Hepatic stellate cell (primary cell): ENCODE measurements at regions not wholly inside any gene's neighbourhood (a gene's known extent, or its start where the extent isn't known, plus 50 kb on each side); places are given as distances from the start of the nearest gene placed in this dataset.

ENCODE experiments used
- DNase-seq: peaks from one replicate; pipeline ENCODE4 v3.0.0; 2011; ENCODE audit warnings: low spot score

DNA sequence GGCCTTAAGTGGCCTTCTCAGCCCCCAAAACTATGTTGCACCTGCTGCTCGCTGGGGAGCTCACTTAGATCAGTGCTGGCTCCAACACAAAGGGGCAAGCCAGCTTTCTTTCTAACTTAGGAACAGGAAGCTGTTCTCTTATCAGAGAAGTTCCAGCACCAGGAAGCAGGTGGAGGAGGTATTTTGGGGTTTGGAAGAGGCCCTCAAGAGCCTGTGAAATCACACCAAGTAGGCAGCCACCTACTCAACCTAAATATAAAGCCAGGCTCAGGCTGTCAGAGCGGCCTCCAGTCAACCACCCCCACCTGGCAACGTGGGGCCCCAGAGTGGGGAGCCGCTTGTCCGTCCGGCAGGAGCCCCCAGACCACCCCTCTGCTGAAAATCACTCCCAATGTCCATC lies 152.8 kb downstream of the OLFM1 start:
- no peak for DNase-seq

DNA sequence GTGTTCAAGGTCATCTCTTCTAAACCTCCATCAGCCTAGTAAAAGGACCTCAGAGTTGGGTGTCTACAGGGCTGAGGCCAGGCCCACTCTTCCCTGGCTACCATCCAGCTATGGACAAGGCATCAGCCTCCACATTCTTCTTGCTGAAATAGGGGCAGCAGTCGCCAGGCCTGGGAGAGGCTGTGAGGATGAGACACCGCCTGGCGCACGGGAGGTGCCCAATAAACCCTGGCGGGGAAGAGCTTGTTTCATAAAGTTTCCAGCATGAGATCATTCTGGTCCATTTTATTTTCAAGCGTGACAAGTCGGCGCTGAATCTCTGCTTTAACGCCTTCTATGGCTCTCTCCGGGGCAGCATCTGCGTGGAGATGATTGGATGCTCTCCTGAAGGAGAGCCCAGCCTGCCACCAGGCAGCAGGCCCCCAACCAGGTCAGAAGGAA lies 153.4 kb downstream of the OLFM1 start:
- DNase-seq = no peak

DNA sequence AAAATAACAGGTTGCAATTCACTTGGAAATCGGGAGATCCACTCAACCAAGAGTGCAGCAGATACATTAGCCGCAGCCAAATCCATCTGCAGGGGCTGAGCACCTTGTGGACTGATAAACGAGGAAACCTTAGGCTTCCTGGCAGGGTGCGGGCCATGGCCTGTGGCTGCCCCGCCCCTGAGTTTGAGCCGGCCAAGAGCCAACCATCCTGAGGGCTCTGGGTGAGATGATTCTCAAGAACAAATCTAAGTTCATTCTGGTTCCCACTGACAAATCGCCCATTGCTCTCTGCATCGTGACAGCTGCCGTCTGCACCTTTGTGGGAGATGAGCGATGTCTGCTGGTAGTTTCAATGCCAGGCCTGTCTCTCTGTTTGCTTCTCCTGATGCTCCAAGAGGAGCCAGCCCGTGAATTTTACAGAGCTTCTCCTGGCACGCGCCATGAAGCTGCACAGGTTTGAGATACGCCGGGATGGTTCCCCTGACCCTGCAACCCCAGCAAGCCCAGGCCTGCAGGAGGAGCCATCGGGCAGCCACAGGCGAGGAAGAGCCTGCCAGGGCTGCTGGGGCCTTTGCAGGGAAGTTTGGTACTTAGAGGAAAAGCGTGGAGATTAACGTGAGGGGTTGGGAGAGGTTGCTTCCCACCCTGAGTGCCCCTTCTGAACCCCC lies 154.0 kb downstream of the OLFM1 start:
- DNase-seq = no peak

DNA sequence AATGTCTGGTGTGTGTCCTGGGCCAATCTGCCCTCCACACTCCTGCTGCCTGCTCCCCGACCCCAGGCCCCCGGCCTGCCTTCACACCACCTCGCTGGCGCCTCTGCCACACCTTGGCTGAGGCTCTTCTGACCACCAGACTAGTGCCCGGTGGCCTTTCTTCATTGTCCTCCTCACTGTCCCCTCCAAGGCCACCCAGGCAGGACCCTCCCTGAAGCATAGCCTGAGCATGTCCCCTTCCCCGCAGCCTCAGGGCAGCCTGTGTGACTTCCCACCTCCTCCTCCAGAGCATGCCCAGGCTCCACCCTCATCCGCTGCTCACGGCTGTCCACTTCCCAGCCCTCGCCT lies 154.6 kb downstream of the OLFM1 start:
- no peak for DNase-seq

DNA sequence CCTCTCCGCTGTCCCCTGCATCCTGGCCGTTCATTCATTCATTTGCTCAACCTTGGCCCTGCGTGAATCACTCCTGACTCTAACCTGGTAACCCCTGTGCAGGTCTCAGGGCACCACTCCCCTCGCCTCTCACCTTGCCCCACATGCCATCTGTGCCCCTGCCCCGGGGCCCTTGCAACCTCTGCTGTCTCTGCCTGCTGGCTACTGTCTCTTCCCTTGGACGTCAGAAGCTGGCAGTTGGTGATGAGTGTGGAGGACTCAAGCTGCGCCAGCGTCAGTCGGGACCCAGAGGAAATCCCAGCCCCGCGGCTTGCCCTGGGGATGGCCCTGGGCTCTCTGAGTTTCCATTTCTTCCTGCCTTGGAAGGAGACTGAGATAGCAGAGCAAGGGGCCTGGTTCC lies 154.9 kb downstream of the OLFM1 start:
- DNase-seq = no peak

DNA sequence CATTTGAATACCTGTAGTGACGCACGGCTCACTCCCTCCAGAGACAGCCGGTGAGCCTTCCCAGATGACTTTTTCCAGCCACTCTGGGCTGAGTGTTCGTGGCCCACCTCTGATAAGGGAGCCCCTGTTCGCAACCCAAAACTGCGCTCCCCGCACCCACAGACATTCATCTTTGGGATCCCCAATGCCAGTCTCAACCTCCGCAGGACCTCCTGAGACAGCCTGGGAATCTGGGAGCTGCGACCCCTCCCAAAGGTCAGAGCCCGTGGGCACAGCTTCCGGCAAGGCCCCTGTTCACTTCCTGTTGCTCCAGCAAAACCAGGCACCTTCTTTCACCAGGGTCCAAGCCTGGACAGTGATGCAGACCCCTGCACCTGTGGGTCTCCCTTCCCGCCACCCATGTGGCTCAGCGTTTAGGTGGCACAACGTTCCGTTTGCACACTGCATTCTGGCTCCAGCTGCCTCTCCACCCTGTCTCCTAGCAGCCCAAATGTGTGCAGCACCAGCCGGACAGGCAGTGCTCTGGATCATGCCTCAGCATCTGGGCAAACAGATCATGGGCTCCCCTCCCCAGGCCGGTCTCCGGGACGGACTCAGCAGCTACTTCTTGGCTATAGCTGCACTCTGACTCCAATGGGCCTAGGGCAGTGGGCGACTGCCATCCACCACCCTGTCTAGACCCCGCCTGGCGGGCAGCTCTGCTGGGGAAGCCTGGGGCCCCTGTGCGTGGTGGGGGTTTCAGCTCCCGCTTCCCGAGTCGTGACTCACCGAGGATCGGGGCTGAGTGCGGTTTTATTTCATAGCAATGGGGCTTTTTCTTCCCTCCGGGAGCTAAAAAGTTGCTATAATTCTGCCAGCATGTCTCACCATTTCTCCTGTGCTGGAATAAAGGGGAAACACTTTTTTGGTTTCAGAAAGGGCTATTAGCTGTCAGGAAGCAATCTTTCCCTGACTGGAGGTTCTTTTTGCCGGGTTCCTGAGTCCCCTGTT lies 156.0 kb downstream of the OLFM1 start:
- DNase-seq = no peak

DNA sequence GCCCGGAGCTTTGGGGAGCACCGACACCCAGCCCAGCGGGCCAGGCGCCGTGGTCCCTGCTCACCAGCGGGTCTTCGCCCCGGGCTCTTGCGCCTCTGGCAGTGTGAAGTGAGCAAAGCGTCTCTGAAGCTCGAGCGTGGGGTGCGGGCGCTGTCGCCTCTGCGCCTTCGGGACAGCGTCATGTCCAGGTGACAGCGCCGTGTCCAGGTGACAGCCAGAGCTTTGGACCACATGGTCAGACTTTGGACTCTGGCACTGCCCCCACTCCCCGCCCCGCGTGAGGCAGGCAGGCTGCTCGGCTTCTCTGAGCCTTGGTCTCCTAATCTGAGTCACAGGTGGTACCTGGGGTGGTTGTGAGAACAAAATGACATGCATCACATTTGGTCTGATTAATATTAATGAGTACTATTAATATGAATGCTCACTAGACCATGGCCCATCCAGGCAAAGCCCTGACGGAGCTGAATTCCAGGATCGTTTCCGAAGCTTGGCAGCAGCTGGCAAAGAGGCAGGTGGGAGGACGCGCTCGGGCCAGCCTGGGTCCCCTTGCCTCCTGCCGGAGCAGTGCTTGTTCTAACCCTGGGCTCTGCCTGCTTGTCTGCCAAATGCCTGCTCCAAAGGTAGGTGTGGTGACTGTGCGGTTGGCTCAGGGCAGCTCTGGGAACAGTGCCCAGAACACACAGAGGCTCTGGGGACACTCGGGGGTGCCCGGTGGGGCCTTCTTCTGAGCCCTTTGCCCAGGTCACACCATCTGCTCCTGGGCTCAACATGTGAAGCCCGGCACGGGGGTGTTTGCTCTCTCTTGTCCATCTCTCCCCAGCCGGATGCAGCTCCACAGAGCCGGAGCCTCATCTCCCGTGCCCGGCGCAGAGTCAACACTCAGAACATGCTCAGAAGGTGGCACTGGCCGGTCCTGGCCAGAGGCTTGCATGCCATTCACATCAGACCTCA lies 157.1 kb downstream of the OLFM1 start:
- no peak for DNase-seq

DNA sequence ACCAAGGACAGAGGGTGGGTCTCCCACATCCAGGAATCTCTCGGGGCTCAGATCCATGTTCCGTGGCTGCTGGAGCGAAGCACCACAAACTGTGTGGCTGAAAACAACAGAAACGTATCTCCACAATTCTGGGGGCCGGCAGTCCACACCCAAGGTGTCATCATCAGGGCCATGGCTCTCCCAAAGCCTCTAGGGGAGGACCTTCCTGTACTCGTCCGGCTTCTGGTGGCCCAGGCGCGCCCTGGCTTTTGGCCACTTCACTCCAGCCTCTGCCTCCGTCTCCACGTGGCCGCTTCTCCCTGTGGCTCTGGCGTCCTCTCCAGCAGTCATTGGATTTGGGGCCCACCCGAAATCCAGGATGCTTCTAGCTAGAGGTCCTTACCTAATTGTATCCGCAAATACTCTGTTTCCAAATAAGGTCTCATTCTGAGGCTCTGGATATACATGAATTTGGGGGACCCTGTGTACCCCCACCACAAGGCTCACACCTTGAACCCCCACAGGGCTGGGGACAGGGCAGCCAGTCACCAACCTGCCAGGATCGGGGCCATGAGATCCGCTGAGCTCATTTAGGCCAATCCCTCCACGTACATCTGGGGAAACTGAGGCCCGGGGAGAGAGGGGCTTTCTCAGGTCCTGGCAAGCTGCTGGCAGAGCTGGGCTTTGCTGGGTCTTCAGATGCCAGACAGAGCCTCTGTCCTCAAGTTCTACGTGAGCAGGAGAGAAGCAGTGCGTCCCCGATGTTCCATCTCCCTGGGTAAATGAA lies 158.2 kb downstream of the OLFM1 start:
- DNase-seq = no peak

DNA sequence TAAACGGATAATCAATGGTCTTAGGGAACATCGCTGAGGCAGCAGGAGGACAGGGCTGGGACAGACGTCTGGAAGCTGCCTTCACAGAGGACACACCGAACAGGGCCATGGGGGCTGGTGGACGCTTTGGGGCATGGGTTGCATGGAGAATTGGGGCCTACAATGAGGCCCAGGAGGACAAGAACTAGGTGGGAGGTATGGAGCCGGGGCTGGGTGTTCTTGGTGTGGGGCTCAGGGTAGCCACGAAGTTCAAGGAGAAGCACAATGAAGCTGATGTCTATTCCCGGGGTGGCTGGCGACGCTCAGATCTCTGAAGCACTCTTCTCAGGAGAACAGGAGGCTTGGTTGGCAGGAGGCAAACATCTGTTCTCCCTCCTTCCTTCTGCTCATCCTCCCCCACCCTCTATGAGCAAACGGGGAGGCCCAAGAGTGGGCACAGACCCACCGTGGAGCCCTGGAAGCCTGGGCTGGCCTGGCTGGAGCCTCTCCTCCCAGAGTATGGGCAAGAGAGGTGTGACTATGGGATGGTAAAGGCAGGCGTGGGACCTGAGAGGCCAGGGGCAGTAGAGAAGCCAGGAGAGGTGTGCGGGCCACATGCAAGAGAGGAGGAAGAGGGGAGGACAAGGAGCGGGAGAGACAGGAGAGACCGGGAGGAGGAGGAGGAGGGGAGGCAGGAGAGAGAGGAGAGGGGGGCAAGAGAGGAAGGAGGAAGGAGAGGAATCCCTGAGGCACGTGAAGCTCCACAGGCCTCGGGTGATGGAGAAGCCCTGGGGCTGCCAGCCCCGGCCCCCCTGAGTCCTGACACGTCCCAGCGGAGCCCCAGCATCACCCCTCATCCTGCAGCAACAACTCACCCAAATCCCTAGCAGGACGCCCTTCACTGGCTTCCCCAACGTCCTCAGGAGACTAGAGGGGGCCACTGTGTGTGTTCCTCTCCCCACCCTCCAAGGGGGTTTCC lies 159.1 kb downstream of the OLFM1 start:
- no peak for DNase-seq

DNA sequence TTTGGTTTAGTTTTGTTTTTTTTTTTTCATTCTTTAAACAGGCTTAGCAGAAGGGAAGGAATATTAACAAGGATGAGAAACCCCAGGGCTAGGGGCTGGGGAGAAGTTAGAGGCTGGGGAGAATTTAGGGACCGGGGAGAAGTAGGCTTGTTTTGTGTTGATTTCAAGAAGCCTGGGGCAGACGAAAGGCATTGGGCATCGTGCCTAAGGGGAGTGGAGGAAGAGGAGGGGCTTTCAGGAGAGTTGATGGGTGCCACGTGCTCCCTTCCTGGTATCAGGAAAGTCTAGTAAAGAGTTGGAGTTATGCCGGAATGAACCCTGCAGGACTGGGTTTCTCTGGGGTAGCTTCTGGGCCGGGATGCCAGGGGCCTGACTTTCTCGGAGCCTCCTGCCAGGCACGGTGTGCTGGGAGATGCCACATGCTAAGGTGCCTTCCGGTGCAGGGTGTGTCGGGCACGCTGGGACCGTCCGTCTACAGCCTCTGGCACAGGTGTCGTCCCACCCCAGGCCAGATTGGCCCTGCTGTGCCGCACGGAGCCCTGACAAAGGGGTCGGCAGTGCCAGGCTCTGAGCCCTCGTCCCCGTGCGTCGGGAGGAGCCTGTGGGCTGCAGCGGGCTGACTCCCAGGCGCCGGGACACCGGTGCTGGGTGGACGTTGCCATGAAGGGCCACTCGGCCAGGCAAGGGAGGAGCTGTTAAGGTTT lies 159.9 kb downstream of the OLFM1 start:
- DNase-seq = no peak

DNA sequence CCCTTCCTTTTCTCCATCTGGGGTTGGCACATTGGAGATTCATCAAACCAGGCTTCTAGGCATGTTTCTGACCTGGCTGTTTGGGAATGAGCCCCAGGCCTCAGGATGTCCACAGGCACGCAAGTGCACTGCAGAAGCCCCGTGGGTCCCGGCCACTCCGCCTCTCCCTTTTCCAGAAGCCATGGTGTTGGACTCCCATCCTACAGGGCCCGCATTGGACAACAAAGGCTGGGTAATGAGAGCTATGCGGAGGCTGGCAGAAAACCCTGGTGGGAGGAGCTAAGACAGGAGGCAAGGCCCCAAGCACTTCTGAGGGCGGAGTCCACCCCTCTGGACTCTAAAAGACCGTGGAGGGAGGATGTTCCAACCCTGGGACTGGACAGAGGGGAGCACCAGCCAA lies 160.6 kb downstream of the OLFM1 start:
- no peak for DNase-seq

DNA sequence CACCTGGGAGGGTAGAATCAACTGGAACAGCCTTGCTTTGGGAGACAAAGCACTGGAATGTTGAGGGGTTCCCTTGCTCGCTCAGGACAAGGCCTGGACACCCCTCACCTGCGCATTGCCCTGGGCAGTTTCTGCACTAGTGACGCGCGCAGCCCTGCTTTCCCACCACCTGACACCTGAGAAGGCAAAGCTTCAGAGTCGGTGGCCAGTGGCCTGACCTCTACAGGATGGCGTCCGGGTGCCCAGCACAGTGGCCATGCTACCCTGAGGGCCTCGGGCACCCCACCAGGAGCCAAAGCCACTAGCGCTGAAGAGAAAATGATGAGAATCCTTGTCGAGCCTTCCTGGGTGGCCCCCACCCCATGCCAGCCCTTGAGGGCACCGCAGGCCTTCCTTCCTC lies 161.3 kb downstream of the OLFM1 start:
- DNase-seq = no peak

DNA sequence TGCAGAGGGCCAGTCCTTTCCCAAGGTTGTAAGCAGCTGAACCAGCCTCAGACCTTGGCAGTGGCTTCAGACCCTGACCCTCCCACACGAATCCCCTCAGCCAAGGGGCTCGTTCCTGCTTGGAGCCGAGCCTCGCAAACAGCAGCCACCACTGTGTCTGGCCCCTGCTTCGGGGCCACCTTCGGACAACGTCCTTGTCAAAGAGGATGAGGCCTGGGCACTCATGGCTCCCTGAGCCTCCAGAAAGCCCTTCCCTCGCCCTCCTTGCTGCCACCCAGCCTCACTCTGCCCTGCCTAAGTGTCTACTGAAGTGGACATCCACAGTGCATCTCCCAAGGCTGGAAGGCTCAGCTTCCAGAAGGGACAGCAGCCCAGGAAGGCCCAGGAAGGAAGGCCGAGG lies 161.7 kb downstream of the OLFM1 start:
- no peak for DNase-seq

DNA sequence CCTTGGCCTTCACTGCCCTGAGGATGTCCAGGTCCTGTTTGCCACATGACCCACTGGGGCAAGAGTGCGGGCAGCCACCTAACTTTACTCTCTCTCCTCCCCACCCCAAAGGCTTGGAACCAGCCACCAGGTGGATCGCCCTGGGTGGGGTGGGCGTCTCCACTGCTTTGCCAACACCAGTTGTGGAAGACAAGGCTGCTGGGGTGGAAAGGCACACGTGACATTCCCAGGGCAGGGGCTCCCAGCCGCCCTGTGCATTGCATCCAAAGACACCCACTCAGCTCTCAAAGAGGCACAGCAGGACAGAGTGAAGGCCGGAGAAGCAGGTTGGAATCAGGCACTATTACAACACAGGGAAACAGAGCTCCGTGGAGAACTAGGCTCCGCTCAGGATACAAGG lies 162.2 kb downstream of the OLFM1 start:
- no peak for DNase-seq

DNA sequence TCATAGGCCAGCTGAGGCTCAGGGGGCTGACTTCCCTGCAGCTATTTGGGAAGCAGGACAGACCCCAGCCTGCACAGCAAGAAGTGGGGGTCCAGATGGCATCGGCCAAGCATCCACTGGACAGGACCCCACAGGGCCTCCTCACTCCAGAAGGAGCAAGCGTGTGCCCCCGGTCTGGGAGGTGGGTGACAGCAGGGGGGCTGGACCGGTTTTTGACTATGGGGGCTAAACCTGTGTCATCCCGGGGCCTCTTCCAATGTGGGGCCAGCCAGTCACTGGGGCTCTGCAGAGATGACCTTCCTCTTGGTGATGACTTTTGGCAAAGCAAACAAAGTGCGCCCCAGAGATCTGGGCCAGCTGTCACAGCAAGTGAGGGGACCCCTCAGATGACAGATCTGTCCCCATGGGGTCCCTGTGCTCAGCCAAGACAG lies 163.9 kb downstream of the OLFM1 start:
- DNase-seq = no peak

DNA sequence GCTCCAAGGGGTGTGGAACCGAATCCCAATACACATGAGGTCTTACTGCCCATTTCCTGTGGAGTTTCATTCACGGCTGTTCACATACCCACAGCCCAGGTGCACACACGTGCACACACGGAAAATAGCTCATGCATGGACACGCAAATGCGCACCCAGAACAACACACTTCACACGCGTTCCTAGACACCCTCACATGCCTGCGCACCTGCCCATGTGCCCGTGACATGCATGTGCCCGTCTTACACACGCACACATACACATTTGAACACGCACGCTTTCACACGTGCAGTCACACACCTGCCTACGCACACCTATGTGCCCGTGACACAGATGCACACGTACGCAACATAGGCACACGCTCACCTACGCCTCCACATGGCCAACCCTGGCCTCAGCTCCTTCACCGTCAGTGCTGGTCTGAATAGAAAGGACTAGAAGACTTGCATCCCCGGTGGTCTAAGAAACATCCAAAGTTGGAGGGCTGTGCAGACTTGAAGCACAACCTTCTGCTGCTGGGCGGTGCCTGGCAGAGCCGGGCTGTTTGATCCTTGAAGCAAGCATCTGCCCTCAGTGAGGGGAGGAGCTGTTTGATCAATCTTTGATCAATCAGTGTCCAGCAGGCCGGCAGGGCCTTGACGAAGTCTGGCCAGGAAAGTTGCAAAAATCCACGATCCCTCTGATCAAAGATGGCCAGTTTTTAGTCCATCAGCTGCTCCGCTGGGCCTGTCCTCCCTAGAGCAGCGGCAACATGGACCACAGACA lies 164.7 kb downstream of the OLFM1 start:
- DNase-seq = no peak

DNA sequence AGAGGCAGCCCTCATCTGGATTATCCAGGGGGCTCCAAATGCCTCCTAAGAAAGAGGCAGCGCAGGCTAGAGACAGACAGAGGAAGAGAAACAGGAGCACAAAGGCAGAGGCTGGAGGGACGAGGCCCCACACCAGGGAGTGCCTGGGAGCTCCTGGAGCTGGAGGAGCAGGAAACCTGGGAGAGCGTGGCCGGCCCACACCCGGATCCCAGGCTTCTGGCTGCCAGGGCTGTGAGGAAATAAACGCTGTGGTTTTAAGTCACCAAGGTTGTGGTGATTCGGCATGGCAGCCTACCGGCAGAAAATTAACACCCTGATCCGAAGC lies 165.5 kb downstream of the OLFM1 start:
- DNase-seq = no peak

DNA sequence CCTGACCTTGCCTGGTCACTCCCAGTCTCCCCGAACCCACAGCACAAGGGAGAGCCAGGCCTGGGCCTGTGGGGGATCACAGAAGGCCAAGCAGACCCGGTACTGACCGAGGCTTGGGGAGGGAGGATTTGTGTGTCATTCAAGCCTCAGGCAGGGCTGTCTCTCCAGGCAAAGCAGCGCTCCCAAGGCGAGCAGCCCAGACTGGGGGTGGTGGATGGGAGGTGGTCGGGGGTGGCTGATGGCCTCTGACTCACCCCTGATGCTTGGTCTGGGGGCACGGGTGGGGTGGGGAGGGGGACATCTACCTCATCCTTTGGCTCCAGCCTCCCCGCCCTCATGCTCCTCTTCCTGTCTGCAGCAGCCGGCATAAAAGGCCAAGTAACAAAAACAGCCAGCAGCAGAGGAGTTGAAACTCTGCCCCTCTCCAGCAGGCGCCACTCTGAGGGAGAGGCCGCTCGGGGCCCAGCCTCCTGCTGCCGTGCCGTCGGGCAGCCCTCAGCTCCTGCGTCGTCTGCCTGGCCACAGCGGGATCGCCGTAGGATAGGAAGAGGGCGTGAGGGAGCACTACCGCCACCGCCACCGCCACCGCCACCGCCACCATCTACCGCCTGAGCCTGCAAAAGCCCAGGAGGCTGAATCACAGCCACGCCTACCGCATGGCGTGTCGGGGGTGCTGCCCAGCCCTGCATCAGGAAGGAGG lies 166.0 kb downstream of the OLFM1 start:
- no peak for DNase-seq
